KBM-7 (cell line): ENCODE measurements at regions not wholly inside any gene's neighbourhood (a gene's known extent, or its start where the extent isn't known, plus 50 kb on each side); places are given as distances from the start of the nearest gene placed in this dataset.

Source experiments
- DNase-seq: peaks from one replicate; pipeline ENCODE4 v3.0.0-alpha.2; 2015
- in situ Hi-C: fragments of 300-500 bp; cut with MboI; formaldehyde crosslinking; loops from 2 replicates; pipeline ENCODE4 v1.14.3; 2020; ENCODE audit warnings: low sequenced_read_pairs, low pct_unique_long_range_greater_than_20kb, mixed read lengths

GRCh38 chr5:172550996-172551395 is 90.1 kb upstream of the NEURL1B start:
- no peak for DNase-seq
- in situ Hi-C loops: no loop called here

GRCh38 chr5:172550096-172550765 is 90.8 kb upstream of the NEURL1B start:
- in situ Hi-C loops: no loop called here
- no peak for DNase-seq

- DNase-seq: no peak
- in situ Hi-C loops: no loop called here
Observed at GRCh38 chr5:172549696-172550095, 91.4 kb upstream of the NEURL1B start.

- no peak for DNase-seq
- in situ Hi-C loops: no loop called here
Observed at GRCh38 chr5:172548981-172549687, 91.9 kb upstream of the NEURL1B start.

- in situ Hi-C loops: no loop called here
- DNase-seq: no peak
Observed at GRCh38 chr5:172548311-172548731, 92.7 kb upstream of the NEURL1B start.

GRCh38 chr5:172546196-172546595 is 91.9 kb upstream of the SH3PXD2B start:
- in situ Hi-C loops: no loop called here
- no peak for DNase-seq

GRCh38 chr5:172545291-172545801 is 91.0 kb upstream of the SH3PXD2B start:
- in situ Hi-C loops: no loop called here
- DNase-seq: no peak

GRCh38 chr5:172544371-172545095 is 90.2 kb upstream of the SH3PXD2B start:
- no peak for DNase-seq
- in situ Hi-C loops: no loop called here

GRCh38 chr5:172543484-172544298 is 89.4 kb upstream of the SH3PXD2B start:
- no peak for DNase-seq
- in situ Hi-C loops: no loop called here

- in situ Hi-C loops: no loop called here
- no peak for DNase-seq
Observed at GRCh38 chr5:172542651-172543131, 88.4 kb upstream of the SH3PXD2B start.

- no peak for DNase-seq
Observed at GRCh38 chr5:172541773-172542136, 87.4 kb upstream of the SH3PXD2B start.

GRCh38 chr5:172541099-172541772 is 86.9 kb upstream of the SH3PXD2B start:
- no peak for DNase-seq
- in situ Hi-C loops: no loop called here

More at GRCh38 chr5:172541773-172542136, 87.4 kb upstream of the SH3PXD2B start:
- in situ Hi-C loops: no loop called here

GRCh38 chr5:172540099-172540870 is 86.0 kb upstream of the SH3PXD2B start:
- no peak for DNase-seq

GRCh38 chr5:172535108-172535445 is 80.8 kb upstream of the SH3PXD2B start:
- DNase-seq: no peak
- in situ Hi-C loops: no loop called here

More at GRCh38 chr5:172540099-172540870, 86.0 kb upstream of the SH3PXD2B start:
- in situ Hi-C loops: no loop called here

- DNase-seq: no peak
- in situ Hi-C loops: no loop called here
Observed at GRCh38 chr5:172534229-172535107, 80.1 kb upstream of the SH3PXD2B start.

- in situ Hi-C loops: no loop called here
- DNase-seq: no peak
Observed at GRCh38 chr5:172533399-172534228, 79.3 kb upstream of the SH3PXD2B start.
